K562 (cell line): ENCODE measurements at regions not wholly inside any gene's neighbourhood (a gene's known extent, or its start where the extent isn't known, plus 50 kb on each side); places are given as distances from the start of the nearest gene placed in this dataset.

ENCODE experiments used
- ATAC-seq: fragments of 200-7000 bp; cut with Tn5 transposase; 3 replicates; pipeline ENCODE4 v1.9.1; 2020; ENCODE audit warnings: moderate library complexity
- BruUV-seq: library from RNA; stranded (reverse); fragments of 400-500 nt; replicated peaks from 2 replicates; lab custom pipeline; 2021; lab: Mats Ljungman, UMichigan
- CTCF ChIA-PET: fragments of 300-600 bp; formaldehyde crosslinking; extraction: SDS; loops from one replicate; lab custom pipeline; 2021; ENCODE audit warnings: low intra/inter-chr PET ratio; lab: Yijun Ruan, JAX
- POLR2A ChIA-PET: fragments of 300-600, 350-650 bp; sonication (Branson Sonifier 250); formaldehyde crosslinking; extraction: SDS; loops from one replicate; lab custom pipeline; 2021; ENCODE audit warnings: antibody characterized with exemption, inconsistent platforms; lab: Yijun Ruan, JAX
- DNase-seq, 4 experiments: peaks; one replicate each; pipeline versions ENCODE4 v3.0.0 to v3.0.0-alpha.2; 2011 to 2018; ENCODE audit warnings: low spot score in 3 of 4, mixed read lengths in 3 of 4; ENCODE audit errors: extremely low read depth in 1 of 4
- FAIRE-seq: peaks from 2 replicates; lab custom pipeline; 2011; peaks lifted over from hg19 to GRCh38; lab: Jason Lieb, UNC
- H2AFZ ChIP-seq: 2 replicates; pipeline ENCODE4 v1.6.0; 2011; ENCODE audit warnings: low read depth, low read length, control low read depth, inconsistent platforms
- H3K27ac ChIP-seq: fragments of 200-600 bp; 3 replicates; pipeline ENCODE4 v1.8.0; 2011; ENCODE audit warnings: low read depth, mild to moderate bottlenecking, control low read depth, inconsistent platforms, low read length, moderate library complexity, mixed read lengths; ENCODE audit errors: extremely low read depth
- H3K27me3 ChIP-seq, 2 experiments: fragments of 300-600 bp in 1 of 2; 2 replicates in 1 of 2; 3 replicates in 1 of 2; pipeline versions ENCODE4 v1.6.0 to v1.8.0; 2011; ENCODE audit warnings: inconsistent platforms in 2 of 2, low read length in 2 of 2, mild to moderate bottlenecking in 1 of 2, mixed read lengths in 1 of 2, moderate library complexity in 1 of 2; ENCODE audit not compliant: control insufficient read depth in 2 of 2, insufficient read depth in 2 of 2
- H3K36me3 ChIP-seq: fragments of 300-600 bp; 3 replicates; pipeline ENCODE4 v1.8.0; 2011; ENCODE audit warnings: mild to moderate bottlenecking, low read length, inconsistent platforms; ENCODE audit not compliant: control insufficient read depth, insufficient read depth
- H3K4me1 ChIP-seq, 2 experiments: fragments of 200-600 bp in 1 of 2; replicated peaks in 1 of 2; 2 replicates in 1 of 2; 3 replicates in 1 of 2; pipeline versions ENCODE4 v1.5.1 to v1.8.0; 2011; ENCODE audit warnings: inconsistent platforms in 2 of 2, low read length in 2 of 2, mild to moderate bottlenecking in 1 of 2, mixed read lengths in 1 of 2, moderate library complexity in 1 of 2; ENCODE audit not compliant: control insufficient read depth in 2 of 2, insufficient read depth in 2 of 2
- H3K4me2 ChIP-seq: 2 replicates; pipeline ENCODE4 v1.6.1; 2011; ENCODE audit warnings: low read length, control low read depth, inconsistent platforms, mixed read lengths; ENCODE audit not compliant: insufficient read depth
- H3K4me3 ChIP-seq: fragments of 200-600 bp; sonication (generic), shearing (Covaris generic); 2 replicates; pipeline ENCODE4 v1.5.1; 2016; ENCODE audit warnings: control low read depth, inconsistent platforms
- H3K79me2 ChIP-seq: fragments of 200-600 bp; 3 replicates; pipeline ENCODE4 v1.8.0; 2011; ENCODE audit warnings: low read length, inconsistent platforms; ENCODE audit not compliant: control insufficient read depth, insufficient read depth
- H3K9ac ChIP-seq, 2 experiments: 2 replicates each; pipeline versions ENCODE4 v1.6.0 to v1.6.1; 2011; ENCODE audit warnings: low read depth in 2 of 2, low read length in 2 of 2, control low read depth in 1 of 2, inconsistent platforms in 1 of 2, mild to moderate bottlenecking in 1 of 2, mixed read lengths in 1 of 2; ENCODE audit not compliant: insufficient read depth in 1 of 2
- H3K9me1 ChIP-seq: one replicate; pipeline ENCODE4 v1.6.0; 2011; ENCODE audit warnings: inconsistent platforms, mild to moderate bottlenecking, low read length, moderate library complexity; ENCODE audit not compliant: control insufficient read depth, insufficient read depth
- H3K9me3 ChIP-seq: replicated peaks from 2 replicates; pipeline ENCODE4 v1.5.1; 2011; ENCODE audit warnings: low read depth, low read length, inconsistent platforms; ENCODE audit not compliant: control insufficient read depth, insufficient read depth
- H4K20me1 ChIP-seq: replicated peaks from 2 replicates; pipeline ENCODE4 v1.6.1; 2011; ENCODE audit warnings: low read length, inconsistent platforms, mixed read lengths; ENCODE audit not compliant: control insufficient read depth, insufficient read depth
- CTBP1 ChIP-seq: fragments of 450-650 bp; IDR thresholded peaks from 2 replicates; pipeline ENCODE4 v1.6.1; 2016; ENCODE audit warnings: borderline replicate concordance
- DNMT1 ChIP-seq: fragments of 450-650 bp; IDR thresholded peaks from 2 replicates; pipeline ENCODE4 v1.6.1; 2016; ENCODE audit warnings: antibody characterized with exemption, mild to moderate bottlenecking
- E4F1 ChIP-seq: fragments of 250-450 bp; sonication (Bioruptor Pico); IDR thresholded peaks from 2 replicates; pipeline ENCODE4 v1.5.0; 2021; ENCODE audit warnings: mild to moderate bottlenecking, borderline replicate concordance
- HDAC1 ChIP-seq, 2 experiments: fragments of 450-650 bp; IDR thresholded peaks; 2 replicates each; pipeline ENCODE4 v1.6.1; 2016 to 2017; ENCODE audit warnings: inconsistent platforms in 1 of 2, mild to moderate bottlenecking in 1 of 2, moderate library complexity in 1 of 2
- LEF1 ChIP-seq: fragments of 450-650 bp; IDR thresholded peaks from 2 replicates; pipeline ENCODE4 v1.6.1; 2016; ENCODE audit warnings: mild to moderate bottlenecking
- MIER1 ChIP-seq: fragments of 450-650 bp; IDR thresholded peaks from 2 replicates; pipeline ENCODE4 v1.6.1; 2016; ENCODE audit warnings: antibody characterized with exemption, mild to moderate bottlenecking, low read depth
- NFE2 ChIP-seq: IDR thresholded peaks from 2 replicates; pipeline ENCODE4 v1.6.1; 2014; ENCODE audit warnings: antibody characterized with exemption, low read depth
- PHB2 ChIP-seq: fragments of 450-650 bp; IDR thresholded peaks from 2 replicates; pipeline ENCODE4 v1.6.1; 2017; ENCODE audit warnings: low read depth
- PTBP1 ChIP-seq: fragments of 200-400 bp; formaldehyde crosslinking; IDR thresholded peaks from 2 replicates; pipeline ENCODE4 v1.6.1; 2017; ENCODE audit warnings: low read depth, low read length
- SIN3A ChIP-seq, 2 experiments: fragments of 150-350 bp in 1 of 2; IDR thresholded peaks; 2 replicates each; pipeline ENCODE4 v1.6.1; 2011 to 2016; ENCODE audit warnings: borderline replicate concordance in 2 of 2, low read depth in 2 of 2, low read length in 2 of 2, mild to moderate bottlenecking in 2 of 2, moderate library complexity in 2 of 2; ENCODE audit not compliant: control insufficient read depth in 1 of 2
- SUPT5H ChIP-seq: fragments of 450-650 bp; IDR thresholded peaks from 2 replicates; pipeline ENCODE4 v1.6.1; 2016
- TBP ChIP-seq: optimal IDR thresholded peaks from 2 replicates; pipeline ENCODE3; 2011; ENCODE audit warnings: low read depth, low read length, improper control_type of control experiment
- ZNF175 ChIP-seq: fragments of 200-800 bp; sonication (Bioruptor generic); IDR thresholded peaks from 2 replicates; pipeline ENCODE4 v1.6.1; 2016; ENCODE audit warnings: low read depth, mild to moderate bottlenecking, missing genetic modification characterization, missing compliant biosample characterization
- ZNF23 ChIP-seq: fragments of 250-450 bp; sonication (Bioruptor Pico); IDR thresholded peaks from 2 replicates; pipeline ENCODE4 v1.4.0; 2020; ENCODE audit warnings: mild to moderate bottlenecking
- ZNF444 ChIP-seq: fragments of 250-450 bp; sonication (Bioruptor Pico); IDR thresholded peaks from 2 replicates; pipeline ENCODE4 v1.4.0; 2020; ENCODE audit warnings: mild to moderate bottlenecking, moderate library complexity
- ZNF445 ChIP-seq: fragments of 250-450 bp; sonication (Bioruptor Pico); IDR thresholded peaks from 2 replicates; pipeline ENCODE4 v1.4.0; 2020; ENCODE audit warnings: low read depth, mild to moderate bottlenecking, moderate library complexity
- WGBS: fragments of 100-300 bp; shearing (Covaris generic); methylation state at CpG from one replicate; pipeline ENCODE4 v1.1.6; 2016; ENCODE audit warnings: low coverage, mixed read lengths; ENCODE audit not compliant: insufficient coverage; ENCODE audit errors: missing lambda C conversion rate; 5-methylcytosine and 5-hydroxymethylcytosine counted together
- in situ Hi-C: fragments of 300-500 bp; cut with MboI; formaldehyde crosslinking; loops from 4 replicates; pipeline ENCODE4 v1.15.0; 2018; ENCODE audit warnings: inconsistent platforms, mixed read lengths
- intact Hi-C: fragments of 100-400 bp; cut with micrococcal nuclease; formaldehyde crosslinking; loops from 2 replicates; pipeline ENCODE4 v1.14.2; 2022
- TF ChIP-seq, protein P1 (sequence below), 2 experiments: IDR thresholded peaks in 1 of 2; conservative IDR thresholded peaks in 1 of 2; 2 replicates each; pipeline ENCODE4 v1.6.1; 2016; ENCODE audit warnings: low read depth in 2 of 2, mild to moderate bottlenecking in 1 of 2, missing compliant biosample characterization in 1 of 2, missing genetic modification characterization in 1 of 2, moderate library complexity in 1 of 2
- TF ChIP-seq, protein P2 (sequence below): fragments of 200-800 bp; sonication (Bioruptor generic); IDR thresholded peaks from 2 replicates; pipeline ENCODE4 v1.6.1; 2017; ENCODE audit warnings: missing genetic modification characterization, missing compliant biosample characterization

DNA sequence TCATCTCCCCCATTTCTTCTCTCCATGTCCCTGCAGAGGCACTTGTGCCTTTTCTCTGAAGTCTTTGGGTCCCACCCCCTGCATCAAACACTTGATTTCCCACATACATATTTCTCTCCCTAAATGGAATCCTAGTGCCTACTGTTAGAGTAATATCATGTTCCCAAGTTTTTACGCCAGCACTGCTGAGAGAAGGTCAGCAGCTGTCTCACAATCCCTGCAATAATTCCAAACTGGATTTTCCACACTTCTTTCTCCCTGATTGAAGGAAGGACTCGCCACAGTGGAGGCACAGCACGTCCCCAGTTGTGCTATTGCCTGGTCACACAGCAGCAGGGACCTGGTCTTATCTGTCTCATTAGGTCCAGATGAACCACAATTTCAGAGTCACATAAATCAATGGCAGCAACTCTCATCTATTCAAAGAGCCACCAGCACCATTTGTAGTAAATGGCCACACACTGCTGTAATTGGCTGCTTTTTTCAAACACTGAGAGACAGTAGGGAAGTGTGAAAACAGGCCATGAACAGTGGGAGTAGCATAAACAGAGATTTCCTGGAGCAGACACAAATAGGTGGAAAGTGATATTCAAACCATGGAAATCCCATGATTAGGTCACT is 605.5 kb downstream of the XPNPEP1 start:
- POLR2A ChIA-PET: no interaction called here
- TF ChIP-seq DNMT1 (no peak), NFE2 (no peak), ZNF444 (CRISPR knock-in tag) (no peak), SIN3A (IDR thresholded peaks at IDR 0.05; ENCODE audit: borderline replicate concordance in 2 of 2, control insufficient read depth in 1 of 2, low read depth in 2 of 2, low read length in 2 of 2) (no peak), ZNF175 (CRISPR knock-in tag) (no peak), MIER1 (no peak), SUPT5H (no peak), ZNF23 (CRISPR knock-in tag) (no peak), LEF1 (no peak), ZNF445 (CRISPR knock-in tag) (no peak), PTBP1 (no peak), E4F1 (CRISPR knock-in tag) (no peak), HDAC1 (IDR thresholded peaks at IDR 0.05) (no peak), CTBP1 (no peak), PHB2 (no peak), TBP (no peak)
- TF ChIP-seq, protein P1, sequence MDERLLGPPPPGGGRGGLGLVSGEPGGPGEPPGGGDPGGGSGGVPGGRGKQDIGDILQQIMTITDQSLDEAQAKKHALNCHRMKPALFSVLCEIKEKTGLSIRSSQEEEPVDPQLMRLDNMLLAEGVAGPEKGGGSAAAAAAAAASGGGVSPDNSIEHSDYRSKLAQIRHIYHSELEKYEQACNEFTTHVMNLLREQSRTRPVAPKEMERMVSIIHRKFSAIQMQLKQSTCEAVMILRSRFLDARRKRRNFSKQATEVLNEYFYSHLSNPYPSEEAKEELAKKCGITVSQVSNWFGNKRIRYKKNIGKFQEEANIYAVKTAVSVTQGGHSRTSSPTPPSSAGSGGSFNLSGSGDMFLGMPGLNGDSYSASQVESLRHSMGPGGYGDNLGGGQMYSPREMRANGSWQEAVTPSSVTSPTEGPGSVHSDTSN (CRISPR knock-in tag; IDR thresholded peaks at IDR 0.05; ENCODE audit: low read depth): no peak
- TF ChIP-seq, protein P1 (tag; conservative IDR thresholded peaks at IDR 0.05; ENCODE audit: low read depth): no peak
- TF ChIP-seq, protein P2, sequence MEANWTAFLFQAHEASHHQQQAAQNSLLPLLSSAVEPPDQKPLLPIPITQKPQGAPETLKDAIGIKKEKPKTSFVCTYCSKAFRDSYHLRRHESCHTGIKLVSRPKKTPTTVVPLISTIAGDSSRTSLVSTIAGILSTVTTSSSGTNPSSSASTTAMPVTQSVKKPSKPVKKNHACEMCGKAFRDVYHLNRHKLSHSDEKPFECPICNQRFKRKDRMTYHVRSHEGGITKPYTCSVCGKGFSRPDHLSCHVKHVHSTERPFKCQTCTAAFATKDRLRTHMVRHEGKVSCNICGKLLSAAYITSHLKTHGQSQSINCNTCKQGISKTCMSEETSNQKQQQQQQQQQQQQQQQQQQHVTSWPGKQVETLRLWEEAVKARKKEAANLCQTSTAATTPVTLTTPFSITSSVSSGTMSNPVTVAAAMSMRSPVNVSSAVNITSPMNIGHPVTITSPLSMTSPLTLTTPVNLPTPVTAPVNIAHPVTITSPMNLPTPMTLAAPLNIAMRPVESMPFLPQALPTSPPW (CRISPR knock-in tag): no peak

More for the DNA sequence above, 605.5 kb downstream of the XPNPEP1 start:
- FAIRE-seq: no peak
- in situ Hi-C loops (no loop called here), intact Hi-C loops (no loop called here)
- Histone ChIP-seq H3K79me2 (no peaks in the 10 kb centered on the region), H3K9me3 (no peaks in the 10 kb centered on the region), H3K9me1 (no peaks in the 10 kb centered on the region), H3K4me2 (no peak overlapping the region), H4K20me1 (no peaks in the 10 kb centered on the region), H3K27ac (no peak overlapping the region), H3K27me3 (no peaks in the 10 kb centered on the region), H3K4me3 (no peak overlapping the region), H3K36me3 (no peaks in the 10 kb centered on the region), H2AFZ (no peak overlapping the region), H3K9ac (no peak overlapping the region), H3K4me1 (no peaks in the 10 kb centered on the region)
- DNase-seq: no peak
- 0% methylated on average over 3 of the region's 3 CpGs for whole genome bisulfite sequencing
- no TSS peak for BruUV-seq
- CTCF ChIA-PET: no interaction called here
- no peak for ATAC-seq
